AML-193 (cell line): ENCODE measurements at regions not wholly inside any gene's neighbourhood (a gene's known extent, or its start where the extent isn't known, plus 50 kb on each side); places are given as distances from the start of the nearest gene placed in this dataset.
"Not testable (repeated sequence)": the region's sequence is repeated elsewhere in the genome, so short reads cannot be mapped to it uniquely, and the experiment has no call there.

ENCODE experiments used
- DNase-seq, 2 experiments: peaks; one replicate each; lab custom pipeline; 2025; lab: John Stamatoyannopoulos, UW

DNA sequence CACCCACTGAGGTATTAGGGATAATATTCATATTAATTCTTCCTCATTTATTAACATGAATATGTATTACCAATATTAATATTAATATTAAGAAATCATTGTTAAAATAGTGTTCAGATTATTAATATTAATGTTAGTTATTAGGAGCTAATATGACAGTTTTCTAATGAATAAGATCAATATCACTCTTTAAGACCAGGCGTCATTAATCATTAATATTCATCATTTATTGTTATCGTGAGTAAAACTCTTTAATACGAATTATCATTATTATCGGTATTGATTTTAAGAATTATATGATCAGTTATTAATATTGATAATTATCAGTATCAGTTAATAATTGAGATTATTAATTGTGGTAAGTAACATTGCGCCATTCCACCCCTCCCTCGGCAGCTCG lies 101.0 kb upstream of the HMX1 start:
- DNase-seq: not testable (repeated sequence)

DNA sequence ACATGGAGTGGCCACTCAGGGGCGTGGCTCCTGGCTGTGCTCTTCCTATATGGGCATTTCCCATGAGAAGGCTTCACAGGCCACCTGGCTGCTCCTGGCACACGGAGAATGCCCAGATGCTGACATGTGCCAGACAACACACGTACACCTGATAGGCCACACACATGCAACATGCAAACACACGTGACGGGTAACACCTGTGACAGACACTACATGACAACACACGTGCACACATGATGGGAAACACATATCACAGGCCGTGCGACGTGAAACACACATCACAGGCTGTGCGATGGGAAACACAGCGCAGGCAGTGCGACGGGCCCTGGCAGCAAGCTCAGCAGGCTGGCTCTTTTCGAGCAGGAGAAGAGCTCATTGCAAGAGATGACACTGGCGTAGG lies 94.3 kb upstream of the HMX1 start:
- DNase-seq: not testable (repeated sequence)

DNA sequence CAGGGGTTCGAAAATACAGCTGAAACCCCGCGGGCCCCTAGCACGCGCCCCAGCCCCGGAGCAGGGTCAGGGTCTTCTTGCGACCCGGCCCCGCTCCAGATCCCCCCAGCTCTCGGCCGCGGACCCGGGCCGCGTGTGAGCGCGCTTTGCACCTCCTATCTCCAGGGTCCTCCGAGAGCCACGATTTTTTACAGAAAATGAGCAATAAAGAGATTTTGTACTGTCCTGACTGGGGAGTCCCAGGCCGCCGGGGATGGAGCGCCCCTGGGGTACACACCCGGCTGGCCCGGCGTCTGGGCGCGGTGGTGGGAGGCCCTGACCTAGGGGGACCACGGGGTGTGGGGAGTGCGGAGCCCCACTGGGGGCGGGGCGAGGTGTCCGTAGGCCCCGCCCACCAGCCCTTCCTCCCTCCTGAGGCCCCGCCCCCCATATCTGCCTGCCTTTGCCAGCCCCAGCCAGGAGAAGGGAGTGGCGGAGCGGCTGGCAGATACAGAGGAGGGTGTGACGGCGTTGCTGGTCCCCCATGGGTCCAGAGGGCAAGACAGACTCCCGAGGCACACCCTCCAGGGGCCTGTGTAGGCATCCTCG lies 92.7 kb upstream of the HMX1 start:
- not testable (repeated sequence) for DNase-seq

DNA sequence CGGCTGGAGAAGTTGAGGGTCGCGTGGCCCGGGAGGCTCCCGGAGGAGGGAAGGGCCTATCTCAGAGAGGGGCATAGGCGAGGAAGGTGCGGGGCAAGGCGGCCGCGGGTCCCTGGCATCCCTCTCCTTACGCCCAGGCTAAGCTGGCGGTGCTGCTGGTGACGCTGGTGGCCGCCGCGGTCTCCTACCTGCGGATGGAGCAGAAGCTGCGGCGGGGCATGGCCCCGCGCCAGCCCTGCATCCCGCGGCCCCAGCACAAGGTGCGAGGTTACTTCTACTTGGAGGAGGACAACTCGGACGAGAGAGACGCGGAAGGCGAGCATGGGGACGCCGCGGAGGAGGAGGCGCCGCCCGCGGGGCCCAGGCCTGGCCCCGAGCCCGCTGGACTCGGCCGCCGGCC lies 91.9 kb upstream of the HMX1 start:
- DNase-seq: not testable (repeated sequence)

DNA sequence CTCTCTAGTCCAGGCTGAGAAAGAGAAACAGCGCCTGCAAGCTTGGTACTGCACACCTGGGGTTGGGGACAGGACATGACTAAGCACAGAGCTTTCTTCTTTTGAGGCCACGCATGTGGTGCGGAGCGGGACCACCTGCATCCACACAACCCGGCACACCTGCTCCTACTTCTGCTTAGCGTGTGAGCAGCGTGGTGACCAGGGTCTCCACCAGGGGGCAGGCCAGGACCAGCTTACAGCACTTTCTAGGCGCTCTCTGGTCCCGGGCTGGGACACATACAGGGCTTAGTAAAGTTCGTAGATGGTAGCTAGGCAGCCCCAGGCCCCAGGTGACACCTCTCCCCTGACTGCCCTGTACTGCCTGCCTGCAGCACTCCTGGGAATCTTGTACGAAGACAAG lies 89.7 kb upstream of the HMX1 start:
- peak; percentile 7 to 12 for DNase-seq

DNA sequence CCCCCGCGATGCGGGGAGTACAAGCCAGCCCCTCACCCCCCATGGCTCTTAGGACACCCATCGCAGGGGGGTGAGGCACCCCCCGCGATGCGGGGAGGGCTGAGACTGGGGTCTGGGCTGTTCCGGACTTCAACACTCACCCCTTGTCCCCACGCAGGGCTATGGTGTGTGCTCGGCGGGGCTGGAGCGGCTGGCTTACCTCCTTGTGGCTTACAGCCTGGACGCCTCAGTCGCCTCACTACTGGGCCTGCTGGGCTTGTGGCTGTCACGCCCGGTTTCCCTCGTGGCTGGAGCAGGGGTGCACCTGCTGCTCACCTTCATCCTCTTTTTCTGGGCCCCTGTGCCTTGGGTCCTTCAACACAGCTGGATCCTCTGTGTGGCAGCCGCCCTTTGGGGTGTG lies 87.8 kb upstream of the HMX1 start:
- not testable (repeated sequence) for DNase-seq

DNA sequence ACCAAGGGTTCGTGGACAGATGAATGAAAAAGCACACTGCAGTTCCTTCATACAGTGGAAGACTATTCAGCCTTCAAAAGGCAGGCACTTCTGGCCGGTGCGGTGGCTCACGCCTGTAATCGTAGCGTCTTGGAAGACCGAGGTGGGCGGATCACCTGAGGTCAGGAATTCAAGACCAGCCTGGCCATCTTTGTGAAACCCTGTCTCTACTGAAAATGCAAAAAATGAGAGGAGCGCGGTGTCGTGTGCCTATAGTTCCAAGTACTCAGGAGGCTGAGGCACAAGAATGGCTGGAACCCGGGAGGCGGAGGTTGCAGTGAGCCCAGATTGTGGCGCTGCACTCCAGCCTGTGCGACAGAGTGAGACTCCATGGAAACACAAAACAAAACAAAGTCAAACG lies 82.4 kb upstream of the HMX1 start:
- not testable (repeated sequence) for DNase-seq

DNA sequence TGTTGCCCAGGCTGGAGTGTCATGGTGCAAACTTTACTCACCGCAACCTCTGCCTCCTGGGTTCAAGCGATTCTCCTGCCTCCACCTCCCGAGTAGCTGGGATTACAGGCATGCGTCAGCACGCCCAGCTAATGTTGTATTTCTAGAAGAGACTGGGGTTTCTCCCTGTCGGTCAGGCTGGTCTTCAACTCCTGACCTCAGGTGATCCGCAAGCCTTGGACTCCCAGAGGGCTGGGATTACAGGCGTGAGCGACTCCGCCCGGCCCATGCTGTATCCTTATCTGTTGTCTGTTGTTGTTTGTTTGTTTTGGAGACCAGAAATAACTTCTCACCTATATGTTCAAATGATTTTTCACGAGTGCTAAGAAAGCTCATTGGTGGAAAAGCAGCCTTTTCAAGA lies 81.2 kb upstream of the HMX1 start:
- DNase-seq: not testable (repeated sequence)

DNA sequence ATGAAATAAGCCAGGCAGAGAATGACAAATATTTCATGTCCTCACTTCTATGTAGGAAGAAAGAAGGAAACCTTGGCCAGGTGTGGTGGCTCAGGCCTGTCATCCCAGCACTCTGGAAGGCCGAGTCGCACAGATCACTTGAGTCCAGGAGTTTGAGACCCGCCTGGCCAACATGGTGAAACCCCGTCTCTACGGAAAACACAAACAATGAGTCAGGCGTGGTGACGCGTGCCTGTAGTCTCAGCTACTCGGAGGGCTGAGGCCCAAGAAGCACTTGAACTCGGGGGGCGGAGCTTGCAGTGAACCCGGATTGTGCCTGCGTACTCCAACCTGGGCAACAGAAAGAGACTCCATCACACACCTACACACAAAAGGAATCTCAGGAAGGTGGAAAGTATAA lies 80.5 kb upstream of the HMX1 start:
- not testable (repeated sequence) for DNase-seq

DNA sequence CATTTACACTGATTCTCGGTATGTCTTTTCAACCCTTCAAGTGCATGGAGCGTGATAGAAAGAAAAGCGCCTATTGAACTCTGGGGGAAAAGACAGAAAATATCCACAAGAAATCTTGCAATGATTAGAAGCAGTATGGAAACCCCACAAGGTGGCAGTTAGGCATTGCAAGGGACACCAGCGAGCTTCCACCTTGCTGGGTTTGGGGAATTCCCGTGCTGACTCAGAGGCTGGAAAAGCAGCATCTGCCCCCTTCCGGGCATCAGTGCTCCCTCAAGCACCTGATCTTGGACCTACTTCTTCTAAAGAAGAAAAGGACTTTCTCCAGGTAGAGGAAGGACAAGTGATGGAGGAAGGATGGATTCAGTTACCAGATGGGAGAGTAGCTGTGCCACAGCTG lies 73.9 kb upstream of the HMX1 start:
- not testable (repeated sequence) for DNase-seq

DNA sequence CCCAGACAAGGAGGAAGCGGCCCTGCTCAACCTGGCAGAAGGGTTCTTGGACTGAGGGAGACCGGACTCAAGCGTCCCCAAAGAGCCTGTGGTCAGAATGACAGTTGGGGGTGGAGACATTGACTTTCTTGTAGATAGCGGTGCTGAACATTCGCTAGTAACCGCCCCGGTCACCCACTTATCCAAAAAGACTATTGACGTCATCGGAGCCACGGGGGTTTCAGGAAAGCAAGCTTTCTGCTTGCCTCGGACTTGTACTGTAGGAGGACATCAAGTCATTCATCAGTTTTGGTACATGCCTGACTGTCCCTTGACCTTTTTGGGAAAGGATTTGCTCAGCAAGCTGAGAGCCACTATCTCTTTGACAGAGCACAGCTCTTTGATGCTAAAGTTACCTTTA lies 71.7 kb upstream of the HMX1 start:
- DNase-seq: not testable (repeated sequence)

DNA sequence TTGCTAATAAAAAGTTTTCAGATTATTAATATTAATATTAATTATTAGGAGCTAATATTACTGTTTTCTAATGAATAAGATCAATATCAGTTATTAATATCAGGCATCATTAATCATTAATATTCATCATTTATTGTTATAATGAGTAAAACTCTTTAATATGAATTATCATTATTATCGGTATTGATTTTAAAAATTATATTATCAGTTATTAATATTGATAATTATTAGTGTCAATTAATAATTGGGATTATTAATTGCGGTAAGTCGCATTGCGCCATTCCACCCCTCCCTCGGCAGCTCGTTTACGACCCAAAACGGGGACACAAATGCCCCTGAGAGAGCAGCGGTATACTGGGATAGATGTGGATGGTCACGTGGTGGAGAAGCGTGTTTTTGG lies 70.4 kb upstream of the HMX1 start:
- DNase-seq: not testable (repeated sequence)

DNA sequence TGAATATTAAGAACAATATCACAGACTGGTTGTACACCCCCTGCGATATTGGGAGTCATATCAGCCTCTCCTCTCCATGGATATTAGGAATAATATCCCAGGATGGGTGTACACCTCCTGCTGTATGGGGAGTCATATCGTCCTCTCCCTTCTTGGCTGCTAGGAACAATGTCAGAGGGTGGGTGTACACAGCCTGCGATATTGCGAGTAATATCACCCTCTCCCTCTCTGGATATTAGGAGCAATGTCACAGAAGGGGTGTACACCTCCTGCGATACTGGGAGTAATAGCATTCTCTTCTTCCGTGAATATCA lies 69.8 kb upstream of the HMX1 start:
- not testable (repeated sequence) for DNase-seq

DNA sequence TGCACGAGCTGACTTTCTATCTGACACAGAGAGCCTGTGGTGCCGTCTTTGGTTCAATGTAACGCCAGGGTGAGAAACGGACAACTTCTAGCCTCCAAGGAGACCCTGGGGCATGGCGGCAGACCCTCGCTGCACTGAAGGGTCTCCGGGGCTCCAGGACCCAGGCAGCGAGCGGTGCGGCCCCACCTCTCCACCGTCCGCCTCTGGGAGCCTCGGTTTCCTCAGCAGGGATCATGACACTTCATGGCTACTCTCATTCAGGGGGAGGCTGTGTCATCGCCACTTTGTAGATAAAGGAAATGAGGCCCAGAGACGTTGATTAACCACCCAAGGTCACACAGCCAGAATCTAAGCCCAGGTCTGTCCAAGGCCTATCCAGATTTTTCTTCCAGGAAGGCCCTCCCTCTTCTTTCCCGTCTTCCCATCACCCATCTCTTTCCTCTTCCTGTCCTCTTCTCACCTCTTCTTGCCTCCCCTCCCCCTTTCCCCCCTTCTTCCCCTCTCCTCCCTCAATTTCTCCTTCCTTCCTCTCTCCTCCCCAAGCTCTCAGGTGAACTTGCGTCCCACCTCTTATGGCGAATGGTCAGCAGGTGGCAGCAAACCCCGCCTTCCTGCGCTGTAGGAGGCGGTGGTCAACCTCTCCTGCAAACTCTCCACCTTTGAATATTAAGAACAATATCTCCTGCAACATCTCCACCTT lies 69.3 kb upstream of the HMX1 start:
- DNase-seq: no peak

DNA sequence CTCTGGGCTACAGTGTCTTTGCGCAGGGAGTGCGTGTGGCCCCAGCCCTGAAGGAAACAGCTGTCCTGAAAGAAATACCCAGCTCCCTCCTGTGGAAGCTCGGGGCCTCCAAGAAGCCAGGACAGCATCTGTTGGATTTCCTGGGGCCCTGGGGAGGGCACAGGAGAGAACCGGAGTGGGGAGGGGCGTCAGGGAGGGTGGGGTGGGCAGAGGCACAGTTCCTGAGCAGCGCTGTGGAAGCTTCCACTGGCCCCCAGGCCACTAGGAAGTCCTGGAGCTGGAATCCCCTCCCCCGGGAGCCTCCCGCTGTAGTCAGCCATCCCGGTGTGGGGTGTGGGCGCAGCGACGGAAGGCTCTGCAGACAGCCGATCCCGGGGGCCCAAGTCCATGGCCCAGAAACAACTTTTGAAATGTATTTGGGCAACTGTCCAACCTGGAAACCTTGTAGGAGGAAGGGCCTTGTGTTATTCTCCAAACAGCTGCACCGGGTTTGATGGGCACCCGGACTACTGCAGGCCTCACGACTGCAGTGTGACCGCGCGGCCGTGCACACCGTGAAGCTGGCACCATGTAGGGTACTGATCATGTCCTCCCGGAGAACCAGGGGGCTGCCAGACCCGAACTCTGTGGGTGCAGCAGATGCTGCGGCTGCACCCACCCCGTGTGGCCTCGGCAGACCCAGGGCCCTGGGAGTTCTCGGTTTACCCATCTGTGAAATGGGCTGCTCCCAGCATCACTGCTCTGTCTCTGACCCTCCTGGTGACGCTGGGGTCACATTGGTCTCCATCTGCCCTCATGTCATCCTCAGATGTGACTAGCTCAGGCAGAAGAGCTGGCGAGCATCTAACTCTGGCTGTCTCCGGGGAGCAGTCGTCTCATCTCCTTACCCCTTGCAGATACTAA lies 68.5 kb upstream of the HMX1 start:
- no peak for DNase-seq

DNA sequence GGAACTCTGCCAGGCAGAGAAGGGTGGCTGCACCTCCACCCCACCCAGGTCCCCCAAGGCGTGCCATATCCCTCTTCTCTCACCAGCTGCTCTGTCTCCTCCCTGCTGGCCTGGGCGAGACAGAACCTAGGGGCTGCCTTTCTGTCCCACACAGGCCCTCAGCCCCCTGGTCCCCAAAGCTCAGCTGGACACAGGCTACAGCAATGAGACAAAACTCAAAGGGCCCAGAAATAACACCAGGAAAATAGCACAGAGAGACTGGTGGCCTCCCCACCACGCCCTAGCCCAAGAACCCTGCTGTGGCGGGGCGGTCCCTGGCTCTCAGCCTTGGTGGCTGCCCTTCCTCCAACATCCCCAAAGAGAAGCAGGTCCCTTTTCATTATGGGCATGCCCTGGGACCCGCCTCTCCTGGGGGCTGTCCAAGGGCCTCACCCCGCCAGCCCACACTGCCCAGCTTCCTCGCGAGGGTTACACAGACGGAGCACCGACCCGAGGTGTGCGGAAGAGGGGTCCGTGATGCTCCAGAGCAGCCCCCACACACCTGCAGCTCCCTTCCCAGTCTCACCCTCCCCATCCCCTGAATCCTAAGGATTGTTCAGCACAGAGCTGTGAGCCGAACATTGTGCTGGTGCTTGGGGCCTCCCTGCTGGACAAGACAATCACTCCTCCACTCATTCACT lies 67.7 kb upstream of the HMX1 start:
- DNase-seq: no peak

DNA sequence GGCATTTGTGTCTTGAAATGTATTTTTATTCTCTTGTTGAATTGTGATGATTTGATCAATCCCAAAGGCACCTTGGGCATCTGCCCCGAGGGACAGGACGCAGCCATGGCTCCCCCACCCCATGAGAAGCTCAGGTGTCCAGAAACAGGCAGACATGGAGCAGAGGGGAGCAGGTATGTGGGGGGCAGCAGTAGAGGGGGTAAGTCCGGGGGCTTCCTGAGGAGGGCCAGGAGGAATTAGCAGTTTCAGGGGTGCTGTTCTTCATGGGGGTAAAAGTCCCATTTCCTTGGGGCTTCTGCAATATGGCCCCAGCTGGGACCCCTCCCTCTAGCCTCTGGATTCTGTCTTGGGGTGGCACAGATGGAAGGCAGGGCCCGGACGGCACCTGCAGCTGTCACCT lies 67.0 kb upstream of the HMX1 start:
- DNase-seq: no peak

DNA sequence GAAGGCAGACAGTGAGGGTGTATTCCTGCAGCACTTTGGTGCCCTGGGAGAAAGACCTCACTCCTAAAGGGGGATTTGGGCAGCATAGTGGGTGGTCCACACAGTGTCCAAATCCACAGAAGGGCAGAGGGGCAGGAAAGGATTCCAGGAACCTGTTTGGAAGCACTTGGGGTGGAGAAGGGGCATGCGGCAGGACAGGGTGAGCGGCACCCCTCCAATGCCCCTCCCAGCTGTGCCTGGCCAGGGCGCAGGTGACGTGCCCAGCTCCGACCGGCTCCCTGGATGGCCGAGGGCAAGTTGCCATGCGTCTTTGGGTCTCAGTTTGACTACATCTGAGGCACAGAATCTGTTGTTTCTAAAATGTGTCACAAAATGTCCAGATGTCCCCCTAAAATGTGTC lies 66.5 kb upstream of the HMX1 start:
- DNase-seq: no peak

DNA sequence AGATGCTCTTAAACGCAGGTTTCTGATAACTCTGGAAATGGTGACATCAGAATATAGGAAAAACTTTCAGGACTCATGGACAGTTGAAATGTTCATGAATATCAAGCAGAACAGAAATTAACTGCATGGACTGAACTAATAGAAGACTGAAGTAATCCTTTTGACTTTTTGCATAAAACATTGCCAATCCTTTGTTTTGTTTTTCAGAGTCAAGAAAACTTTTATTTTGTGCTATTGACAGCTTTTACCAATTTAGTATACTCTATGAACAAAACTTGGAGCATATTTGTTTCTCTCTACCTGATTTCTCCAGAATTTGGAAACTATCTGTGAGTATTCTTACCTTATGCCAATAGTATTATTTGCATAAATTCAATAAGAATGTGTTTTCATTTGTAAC lies 61.2 kb upstream of the HMX1 start:
- no peak for DNase-seq

DNA sequence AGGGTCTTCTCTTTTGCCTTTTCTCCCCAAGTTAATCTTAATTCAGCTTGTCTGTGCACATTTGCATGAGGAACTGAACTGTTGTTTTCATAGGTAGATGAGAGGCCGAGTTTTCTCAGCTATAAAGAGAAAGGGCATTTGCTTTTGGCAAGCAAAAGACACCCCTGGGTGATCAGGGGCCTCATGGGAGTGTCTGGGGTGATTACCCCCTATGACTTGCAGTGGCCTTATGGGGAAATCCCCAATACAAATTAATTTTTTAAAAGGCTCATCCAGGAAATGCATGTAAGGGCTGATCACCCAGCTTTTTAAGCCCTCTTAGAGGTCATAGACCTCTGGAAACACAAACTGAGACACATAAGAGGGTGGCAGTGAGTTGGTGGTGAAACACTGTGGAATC lies 56.4 kb upstream of the HMX1 start:
- DNase-seq: no peak

DNA sequence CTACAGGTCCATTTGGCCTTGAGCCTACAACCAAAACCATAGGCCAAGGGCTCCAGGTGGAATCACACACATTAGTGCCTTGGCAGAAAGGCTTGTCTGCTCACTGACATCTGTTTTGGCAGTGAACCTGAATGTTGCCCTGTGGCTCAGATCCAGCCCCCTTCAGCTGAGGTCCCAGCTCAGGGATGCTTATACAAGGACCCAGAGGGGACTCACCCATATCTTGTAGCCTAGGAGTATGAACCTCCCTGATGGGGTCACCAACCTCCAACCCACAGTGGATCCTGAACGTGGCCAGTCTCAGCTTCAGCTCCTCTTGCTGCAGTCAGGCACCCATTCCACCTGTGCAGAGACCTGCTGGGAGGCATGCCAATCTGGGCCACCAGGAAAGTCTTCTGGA lies 50.8 kb upstream of the HMX1 start:
- DNase-seq: no peak

DNA sequence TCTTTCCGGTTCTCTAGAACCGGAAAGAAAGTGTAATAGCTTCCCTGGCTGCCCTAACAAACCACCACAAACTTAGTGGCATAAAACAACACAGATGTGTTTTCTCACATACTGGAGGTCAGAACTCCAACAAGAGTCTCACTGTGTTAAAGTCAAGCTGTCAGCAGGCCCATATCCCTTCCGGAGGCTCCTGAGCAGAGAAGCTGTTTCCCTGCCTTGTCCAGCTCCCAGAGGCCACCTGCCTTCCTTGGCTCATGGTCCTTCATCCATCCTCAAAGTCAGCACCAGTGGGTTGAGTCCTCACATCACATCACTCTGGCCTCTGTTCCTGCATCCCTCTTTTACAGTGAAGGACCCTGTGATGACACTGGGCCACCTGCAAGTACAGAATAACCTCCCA lies 49.8 kb upstream of the HMX1 start:
- DNase-seq: no peak
